ENCODE measurements at regions not wholly inside any gene's neighbourhood (a gene's known extent, or its start where the extent isn't known, plus 50 kb on each side); places are given as distances from the start of the nearest gene placed in this dataset.

DNA sequence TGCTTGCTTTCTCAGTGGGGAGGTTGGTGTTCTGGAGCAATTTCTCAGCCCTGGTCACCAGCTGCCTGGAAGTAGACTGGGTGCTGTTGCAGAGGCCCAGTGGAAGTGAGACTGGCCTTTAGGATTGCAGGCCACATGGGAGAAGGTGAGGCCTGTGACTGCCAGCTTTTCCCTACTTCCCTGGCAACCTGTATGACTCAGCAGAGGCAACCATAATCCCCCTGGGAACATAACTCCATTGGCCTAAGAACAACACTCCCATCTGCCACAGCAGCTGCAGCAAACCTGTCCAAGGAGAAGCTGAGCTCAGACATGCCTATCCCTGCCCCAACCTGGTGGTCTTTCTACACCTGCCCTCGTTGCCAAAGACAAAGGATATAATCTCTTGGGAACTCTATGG lies 473.5 kb upstream of the SPTLC3 start:
- no peak for TF ChIP-seq CTCF (IDR thresholded peaks at IDR 0.05)
- no peak for TF ChIP-seq POLR2A (IDR thresholded peaks at IDR 0.05)
